GM12872 (cell line): ENCODE measurements at regions not wholly inside any gene's neighbourhood (a gene's known extent, or its start where the extent isn't known, plus 50 kb on each side); places are given as distances from the start of the nearest gene placed in this dataset.

Experiments
- CTCF ChIP-seq: IDR thresholded peaks from 3 replicates; pipeline ENCODE4 v1.5.1; 2011; ENCODE audit warnings: low read depth, mild to moderate bottlenecking, low read length, moderate library complexity; ENCODE audit not compliant: insufficient read depth

DNA sequence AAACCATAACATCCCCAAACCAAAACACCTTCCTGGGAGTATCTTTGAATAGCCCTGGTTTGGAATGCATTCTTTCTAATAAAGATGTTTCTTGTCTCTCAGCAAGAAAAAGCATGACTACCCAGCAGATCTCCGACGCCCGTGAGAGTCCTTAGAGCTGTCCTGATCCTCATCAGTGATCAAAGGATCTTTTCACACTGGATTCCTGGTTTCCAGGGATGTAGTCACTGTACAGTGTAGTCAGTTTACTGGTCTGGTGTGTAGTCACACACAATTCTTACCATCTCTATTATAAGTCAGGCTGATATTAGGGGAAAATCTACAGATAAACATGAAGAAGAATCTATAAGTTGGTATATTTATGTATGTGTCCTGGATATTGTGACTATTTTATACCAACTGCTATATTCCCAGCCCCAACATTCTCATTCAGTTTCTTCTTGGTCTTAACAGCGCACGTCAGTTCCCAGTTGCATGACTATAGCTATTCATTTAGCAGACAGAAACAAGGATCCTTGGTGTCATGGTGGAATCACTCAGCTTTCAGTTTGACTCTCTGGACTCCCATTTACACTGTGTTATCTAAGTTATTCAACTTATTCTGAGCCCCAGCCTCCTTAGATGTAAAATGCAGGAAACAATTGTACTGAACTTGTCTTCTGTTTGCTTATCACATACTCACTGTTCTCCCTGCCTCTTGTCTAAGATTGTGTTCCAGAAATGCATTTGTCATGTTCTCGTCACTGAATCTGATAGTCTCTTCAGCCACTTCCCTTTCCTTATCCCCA lies 68.3 kb downstream of the SLIT2 start:
- TF ChIP-seq CTCF, result no peak

GRCh38 chr4:20323991-20324390 lies 72.3 kb downstream of the SLIT2 start:
- TF ChIP-seq CTCF, result no peak

DNA sequence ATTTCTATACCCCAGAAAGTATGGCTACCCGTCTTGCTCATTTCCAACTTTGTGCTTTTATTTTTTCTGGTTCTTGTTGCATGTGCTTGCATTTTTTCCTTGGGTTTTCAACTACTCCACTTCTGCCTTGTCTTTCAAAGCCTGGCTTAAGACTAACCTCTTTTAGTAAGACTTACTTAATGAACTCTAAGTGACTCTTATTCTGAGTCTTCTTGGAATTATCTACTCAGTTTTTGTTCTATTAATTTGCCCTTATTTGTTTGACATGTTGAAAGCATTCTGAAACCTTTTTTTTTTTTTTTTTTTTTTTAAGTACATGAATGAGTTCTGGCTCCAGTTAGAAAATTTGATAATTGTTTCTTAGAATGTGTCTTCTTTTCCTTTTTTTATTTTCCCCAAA lies 74.8 kb downstream of the SLIT2 start:
- TF ChIP-seq CTCF, result no peak

DNA sequence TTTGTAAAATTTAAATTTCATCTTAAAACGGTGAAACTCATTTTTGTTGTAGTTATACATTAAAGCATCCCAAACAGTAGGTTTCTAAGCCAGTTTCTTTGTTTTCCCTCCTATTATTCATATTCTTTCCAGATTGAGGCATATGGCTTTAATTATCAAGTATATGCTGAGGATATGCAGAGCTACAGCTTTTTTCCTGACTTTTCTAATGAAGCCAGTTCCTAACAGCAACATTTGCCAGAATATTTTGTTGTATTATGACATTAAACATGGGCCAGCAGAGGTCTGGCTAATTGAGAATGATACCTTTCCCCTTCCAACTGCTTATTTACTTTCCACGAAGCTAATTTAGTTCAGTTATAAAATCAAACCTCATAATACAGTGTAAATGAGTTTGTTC lies 75.3 kb downstream of the SLIT2 start:
- TF ChIP-seq CTCF, result no peak

DNA sequence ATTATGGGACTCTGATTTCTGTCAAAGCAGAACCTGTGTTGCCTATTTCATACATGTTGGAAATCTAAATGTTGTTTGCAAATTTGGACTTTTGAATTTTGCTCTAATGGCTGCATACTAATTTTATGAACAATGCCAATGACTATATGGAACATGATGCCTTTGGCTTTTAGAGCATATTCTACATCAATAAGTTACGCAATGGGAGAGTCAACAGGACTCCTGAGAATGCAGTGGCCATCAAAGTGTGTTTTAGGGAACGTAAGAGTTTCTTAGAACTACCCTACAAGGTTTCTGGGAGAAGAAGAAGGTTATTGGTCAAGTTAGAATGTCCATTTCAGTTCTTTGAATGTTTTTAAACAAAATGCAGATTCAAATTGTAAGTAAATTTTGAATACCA lies 76.1 kb downstream of the SLIT2 start:
- TF ChIP-seq CTCF, result no peak

- TF ChIP-seq CTCF, result no peak
Measured at GRCh38 chr4:20331642-20332041, 79.9 kb downstream of the SLIT2 start.

DNA sequence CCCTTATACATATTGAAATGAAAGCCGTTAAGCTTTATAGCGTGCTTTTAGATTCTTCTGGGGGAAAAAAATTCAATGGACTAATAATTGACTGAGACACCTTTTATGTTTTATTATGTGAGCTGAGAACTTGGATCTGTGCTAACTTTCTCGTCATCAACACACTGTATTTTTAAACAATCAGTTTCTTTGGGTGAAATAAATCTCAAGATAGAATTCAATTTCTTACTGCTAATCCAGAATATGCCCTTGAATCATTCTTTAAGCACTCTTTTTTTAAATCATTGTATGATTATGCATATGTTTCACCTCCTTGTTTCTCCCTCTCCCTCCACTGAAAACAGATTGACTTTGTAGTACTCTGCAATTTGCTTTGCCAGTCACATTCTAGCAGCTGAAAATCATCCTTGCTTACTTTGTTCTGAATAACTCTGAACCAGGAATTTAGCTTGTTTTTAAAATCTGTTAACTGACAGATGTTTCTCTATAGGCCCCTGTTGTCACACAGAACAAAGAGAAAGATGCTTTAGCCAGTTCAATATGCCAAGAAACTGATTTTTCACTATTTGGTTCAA lies 81.5 kb downstream of the SLIT2 start:
- no peak for TF ChIP-seq CTCF
